ENCODE measurements at regions not wholly inside any gene's neighbourhood (a gene's known extent, or its start where the extent isn't known, plus 50 kb on each side); places are given as distances from the start of the nearest gene placed in this dataset.
"Not testable (repeated sequence)": the region's sequence is repeated elsewhere in the genome, so short reads cannot be mapped to it uniquely, and the experiment has no call there.

GRCh38 chr10:46739919-46740318, 161.0 kb downstream of the SYT15 start:
- H2AFZ ChIP-seq (ENCODE audit: insufficient read depth, low read depth, low read length, poor library complexity, severe bottlenecking); DNase-seq; H3K27me3 Mint-ChIP-seq (ENCODE audit: low read depth in 3 of 3); H3K9me3 ChIP-seq (replicated peaks in 1 of 2; ENCODE audit: control insufficient read depth in 1 of 2, insufficient read depth in 1 of 2, low read length in 2 of 2); intact Hi-C loops (cut with micrococcal nuclease); H3K9ac ChIP-seq (ENCODE audit: insufficient read depth, low read length, poor library complexity, severe bottlenecking); H3K4me2 ChIP-seq (replicated peaks; ENCODE audit: extremely low read depth, low read length, poor library complexity, severe bottlenecking); H3K79me2 ChIP-seq (ENCODE audit: insufficient read depth, low read length); H3K4me3 Mint-ChIP-seq; H3K4me1 Mint-ChIP-seq; H3K36me3 ChIP-seq (replicated peaks in 1 of 2; ENCODE audit: control insufficient read depth in 1 of 2, insufficient read depth in 2 of 2, low read length in 2 of 2); H3K4me1 ChIP-seq (ENCODE audit: control insufficient read depth in 1 of 2, insufficient read depth in 2 of 2, low read length in 2 of 2); H3K27me3 ChIP-seq (ENCODE audit: control insufficient read depth in 2 of 2, insufficient read depth in 2 of 2, low read length in 2 of 2); H3K4me3 ChIP-seq (replicated peaks in 1 of 3; ENCODE audit: low read depth in 2 of 3, low read length in 3 of 3); H4K20me1 ChIP-seq (ENCODE audit: insufficient read depth, low read length); H3K27ac Mint-ChIP-seq; H3K27ac ChIP-seq (ENCODE audit: low read depth in 1 of 2, low read length in 2 of 2); H3K36me3 Mint-ChIP-seq; H3K9me3 Mint-ChIP-seq: not testable (repeated sequence)
- no CpG with 5 or more reads among the region's 16 CpGs for WGBS (ENCODE audit: insufficient coverage)

- H3K9me3 Mint-ChIP-seq; H3K9ac ChIP-seq (ENCODE audit: insufficient read depth, low read length, poor library complexity, severe bottlenecking); H3K36me3 ChIP-seq (replicated peaks in 1 of 2; ENCODE audit: control insufficient read depth in 1 of 2, insufficient read depth in 2 of 2, low read length in 2 of 2); H2AFZ ChIP-seq (ENCODE audit: insufficient read depth, low read depth, low read length, poor library complexity, severe bottlenecking); DNase-seq; H4K20me1 ChIP-seq (ENCODE audit: insufficient read depth, low read length); H3K27ac ChIP-seq (ENCODE audit: low read depth in 1 of 2, low read length in 2 of 2); H3K4me2 ChIP-seq (replicated peaks; ENCODE audit: extremely low read depth, low read length, poor library complexity, severe bottlenecking); intact Hi-C loops (cut with micrococcal nuclease); H3K27ac Mint-ChIP-seq; H3K4me1 Mint-ChIP-seq; H3K4me3 Mint-ChIP-seq; H3K9me3 ChIP-seq (replicated peaks in 1 of 2; ENCODE audit: control insufficient read depth in 1 of 2, insufficient read depth in 1 of 2, low read length in 2 of 2); H3K4me1 ChIP-seq (ENCODE audit: control insufficient read depth in 1 of 2, insufficient read depth in 2 of 2, low read length in 2 of 2); H3K27me3 Mint-ChIP-seq (ENCODE audit: low read depth in 3 of 3); H3K27me3 ChIP-seq (ENCODE audit: control insufficient read depth in 2 of 2, insufficient read depth in 2 of 2, low read length in 2 of 2); H3K4me3 ChIP-seq (replicated peaks in 1 of 3; ENCODE audit: low read depth in 2 of 3, low read length in 3 of 3); H3K36me3 Mint-ChIP-seq; H3K79me2 ChIP-seq (ENCODE audit: insufficient read depth, low read length): not testable (repeated sequence)
- no CpG with 5 or more reads among the region's 17 CpGs for WGBS (ENCODE audit: insufficient coverage)
These were observed 161.4 kb downstream of the SYT15 start for GRCh38 chr10:46740368-46740767.

GRCh38 chr10:46749003-46749402, 162.2 kb upstream of the PTPN20 start:
- H3K9me3 Mint-ChIP-seq = not testable (repeated sequence)

DNA sequence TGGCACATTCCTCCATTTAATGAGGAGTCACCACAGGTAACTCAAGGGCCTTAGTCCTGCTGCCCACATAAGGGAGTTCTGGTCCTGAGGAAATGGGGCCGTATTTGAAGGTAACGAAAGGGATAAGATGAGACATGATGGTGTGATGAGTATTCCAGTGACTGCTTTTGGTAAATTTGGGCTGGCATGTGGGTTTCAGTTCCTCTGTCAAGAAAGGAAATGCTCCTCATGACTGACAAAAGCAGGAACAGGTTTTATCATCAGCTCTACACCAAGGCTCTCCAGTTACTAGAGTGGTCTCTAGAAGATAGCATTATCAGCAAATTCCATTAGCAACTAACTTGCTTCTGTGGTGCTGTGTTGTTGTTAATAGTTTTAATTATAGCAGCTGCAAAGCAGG, 161.8 kb upstream of the PTPN20 start:
- DNase-seq = peak in 2 of 3 donors; percentile 15 to 46
- H3K4me1 ChIP-seq (ENCODE audit: control insufficient read depth in 1 of 2, insufficient read depth in 2 of 2, low read length in 2 of 2); H4K20me1 ChIP-seq (ENCODE audit: insufficient read depth, low read length); H3K27me3 ChIP-seq (ENCODE audit: control insufficient read depth in 2 of 2, insufficient read depth in 2 of 2, low read length in 2 of 2); H3K27ac ChIP-seq (ENCODE audit: low read depth in 1 of 2, low read length in 2 of 2); intact Hi-C loops (cut with micrococcal nuclease); H3K79me2 ChIP-seq (ENCODE audit: insufficient read depth, low read length); H3K27me3 Mint-ChIP-seq (ENCODE audit: low read depth in 3 of 3); H2AFZ ChIP-seq (ENCODE audit: insufficient read depth, low read depth, low read length, poor library complexity, severe bottlenecking); H3K4me3 ChIP-seq (replicated peaks in 1 of 3; ENCODE audit: low read depth in 2 of 3, low read length in 3 of 3); H3K9me3 ChIP-seq (replicated peaks in 1 of 2; ENCODE audit: control insufficient read depth in 1 of 2, insufficient read depth in 1 of 2, low read length in 2 of 2); H3K27ac Mint-ChIP-seq; H3K4me2 ChIP-seq (replicated peaks; ENCODE audit: extremely low read depth, low read length, poor library complexity, severe bottlenecking); H3K36me3 ChIP-seq (replicated peaks in 1 of 2; ENCODE audit: control insufficient read depth in 1 of 2, insufficient read depth in 2 of 2, low read length in 2 of 2); H3K4me1 Mint-ChIP-seq; H3K9ac ChIP-seq (ENCODE audit: insufficient read depth, low read length, poor library complexity, severe bottlenecking); H3K4me3 Mint-ChIP-seq; H3K9me3 Mint-ChIP-seq; H3K36me3 Mint-ChIP-seq: not testable (repeated sequence)
- no CpG with 5 or more reads among the region's 2 CpGs for WGBS (ENCODE audit: insufficient coverage)

More at GRCh38 chr10:46749003-46749402, 162.2 kb upstream of the PTPN20 start:
- H3K4me3 Mint-ChIP-seq; H3K4me2 ChIP-seq (replicated peaks; ENCODE audit: extremely low read depth, low read length, poor library complexity, severe bottlenecking); H3K36me3 ChIP-seq (replicated peaks in 1 of 2; ENCODE audit: control insufficient read depth in 1 of 2, insufficient read depth in 2 of 2, low read length in 2 of 2); H3K27ac ChIP-seq (ENCODE audit: low read depth in 1 of 2, low read length in 2 of 2); intact Hi-C loops (cut with micrococcal nuclease); H3K27ac Mint-ChIP-seq; H4K20me1 ChIP-seq (ENCODE audit: insufficient read depth, low read length); H3K4me1 ChIP-seq (ENCODE audit: control insufficient read depth in 1 of 2, insufficient read depth in 2 of 2, low read length in 2 of 2); H3K27me3 ChIP-seq (ENCODE audit: control insufficient read depth in 2 of 2, insufficient read depth in 2 of 2, low read length in 2 of 2); H3K79me2 ChIP-seq (ENCODE audit: insufficient read depth, low read length); H3K4me3 ChIP-seq (replicated peaks in 1 of 3; ENCODE audit: low read depth in 2 of 3, low read length in 3 of 3); H3K4me1 Mint-ChIP-seq; DNase-seq; H2AFZ ChIP-seq (ENCODE audit: insufficient read depth, low read depth, low read length, poor library complexity, severe bottlenecking); H3K9ac ChIP-seq (ENCODE audit: insufficient read depth, low read length, poor library complexity, severe bottlenecking); H3K9me3 ChIP-seq (replicated peaks in 1 of 2; ENCODE audit: control insufficient read depth in 1 of 2, insufficient read depth in 1 of 2, low read length in 2 of 2); H3K27me3 Mint-ChIP-seq (ENCODE audit: low read depth in 3 of 3); H3K36me3 Mint-ChIP-seq: not testable (repeated sequence)
- WGBS (ENCODE audit: insufficient coverage) = no CpG with 5 or more reads among the region's 3 CpGs
